GM12878 (cell line): ENCODE measurements at regions not wholly inside any gene's neighbourhood (a gene's known extent, or its start where the extent isn't known, plus 50 kb on each side); places are given as distances from the start of the nearest gene placed in this dataset.

Experiments used
- ATAC-seq: fragments of 200-7000 bp; cut with Tn5 transposase; 3 replicates; pipeline ENCODE4 v1.9.1; 2020; ENCODE audit warnings: mild to moderate bottlenecking, moderate library complexity
- BruUV-seq: library from RNA; stranded (reverse); fragments of 400-500 nt; replicated peaks from 2 replicates; lab custom pipeline; 2021; lab: Mats Ljungman, UMichigan
- CTCF ChIA-PET: fragments of 300-600 bp; sonication (Branson Sonifier 250); formaldehyde crosslinking; extraction: SDS; loops from one replicate; lab custom pipeline; 2021; ENCODE audit warnings: inconsistent platforms; lab: Yijun Ruan, JAX
- POLR2A ChIA-PET: fragments of 350-600 bp; formaldehyde crosslinking; extraction: SDS; loops from one replicate; lab custom pipeline; 2021; ENCODE audit warnings: inconsistent platforms; lab: Charles Lee
- RAD21 ChIA-PET: fragments of 300-600 bp; sonication (Branson Sonifier 250); formaldehyde crosslinking; loops from one replicate; lab custom pipeline; 2023; ENCODE audit warnings: antibody characterized with exemption; ENCODE audit not compliant: unreplicated experiment; lab: Charles Lee
- SMC1A ChIA-PET: fragments of 300-600 bp; sonication (Branson Sonifier 250); formaldehyde crosslinking; loops from one replicate; lab custom pipeline; 2023; ENCODE audit not compliant: unreplicated experiment, uncharacterized antibody; lab: Charles Lee
- DNase-seq: peaks from one replicate; pipeline ENCODE4 v3.0.0-alpha.2; 2011; ENCODE audit warnings: low read depth, low spot score
- FAIRE-seq: peaks from 3 replicates; lab custom pipeline; 2011; peaks lifted over from hg19 to GRCh38; lab: Jason Lieb, UNC
- H2AFZ ChIP-seq: 2 replicates; pipeline ENCODE4 v1.6.0; 2011; ENCODE audit warnings: low read depth, low read length, control low read depth; ENCODE audit not compliant: control insufficient read depth
- H3K27ac ChIP-seq: 2 replicates; pipeline ENCODE4 v1.5.1; 2011; ENCODE audit warnings: control low read depth; ENCODE audit not compliant: control insufficient read depth, insufficient read depth
- H3K27me3 ChIP-seq, 2 experiments: replicated peaks in 1 of 2; 2 replicates each; pipeline versions ENCODE4 v1.6.0 to v1.6.1; 2011; ENCODE audit warnings: low read length in 1 of 2; ENCODE audit not compliant: control insufficient read depth in 2 of 2, insufficient read depth in 2 of 2
- H3K36me3 ChIP-seq, 2 experiments: 2 replicates each; pipeline ENCODE4 v1.5.1; 2011; ENCODE audit warnings: low read length in 1 of 2; ENCODE audit not compliant: control insufficient read depth in 2 of 2, insufficient read depth in 2 of 2
- H3K4me1 ChIP-seq: 2 replicates; pipeline ENCODE4 v1.6.1; 2011; ENCODE audit warnings: mild to moderate bottlenecking, low read length, moderate library complexity, mixed read lengths; ENCODE audit not compliant: control insufficient read depth, insufficient read depth
- H3K4me2 ChIP-seq: 2 replicates; pipeline ENCODE4 v1.6.0; 2011; ENCODE audit warnings: control low read depth; ENCODE audit not compliant: control insufficient read depth, insufficient read depth
- H3K4me3 ChIP-seq: fragments of 200-600 bp; sonication (generic); 2 replicates; pipeline ENCODE4 v1.5.1; 2016
- H3K79me2 ChIP-seq: 2 replicates; pipeline ENCODE4 v1.6.0; 2011; ENCODE audit warnings: low read length; ENCODE audit not compliant: control insufficient read depth, insufficient read depth
- H3K9ac ChIP-seq: 2 replicates; pipeline ENCODE4 v1.8.0; 2011; ENCODE audit warnings: low read length, control low read depth, mixed read lengths; ENCODE audit not compliant: control insufficient read depth, insufficient read depth
- H3K9me3 ChIP-seq: replicated peaks from 3 replicates; pipeline ENCODE4 v1.5.1; 2011; ENCODE audit warnings: mild to moderate bottlenecking, low read length; ENCODE audit not compliant: control insufficient read depth, insufficient read depth
- H4K20me1 ChIP-seq: 2 replicates; pipeline ENCODE4 v1.6.0; 2011; ENCODE audit not compliant: control insufficient read depth, insufficient read depth
- ASH2L ChIP-seq: fragments of 300-600, 200-600 bp; sonication (generic); IDR thresholded peaks from 2 replicates; pipeline ENCODE4 v1.6.1; 2017; ENCODE audit warnings: low read depth, mild to moderate bottlenecking, borderline replicate concordance
- CHD1 ChIP-seq: IDR thresholded peaks from 2 replicates; pipeline ENCODE4 v1.6.1; 2012; ENCODE audit warnings: low read depth, low read length, improper control_type of control experiment
- CREM ChIP-seq: IDR thresholded peaks from 2 replicates; pipeline ENCODE4 v1.6.1; 2014; ENCODE audit warnings: antibody characterized with exemption, low read depth
- ELK1 ChIP-seq: IDR thresholded peaks from 2 replicates; pipeline ENCODE4 v1.6.1; 2012; ENCODE audit warnings: low read depth, low read length, improper control_type of control experiment
- JUNB ChIP-seq: IDR thresholded peaks from 2 replicates; pipeline ENCODE4 v1.6.1; 2016; ENCODE audit warnings: antibody characterized with exemption, mild to moderate bottlenecking
- MEF2A ChIP-seq: IDR thresholded peaks from 2 replicates; pipeline ENCODE4 v1.6.1; 2011; ENCODE audit warnings: low read depth, mild to moderate bottlenecking, low read length, moderate library complexity; ENCODE audit not compliant: insufficient read depth
- MLLT1 ChIP-seq: fragments of 450-650 bp; IDR thresholded peaks from 2 replicates; pipeline ENCODE4 v1.6.1; 2016; ENCODE audit warnings: mild to moderate bottlenecking
- NFIC ChIP-seq: IDR thresholded peaks from 2 replicates; pipeline ENCODE4 v1.6.1; 2012; ENCODE audit warnings: low read depth, mild to moderate bottlenecking, inconsistent platforms, low read length, moderate library complexity
- RUNX3 ChIP-seq: IDR thresholded peaks from 2 replicates; pipeline ENCODE4 v1.6.1; 2012; ENCODE audit warnings: low read length, inconsistent platforms
- STAT3 ChIP-seq: IDR thresholded peaks from 2 replicates; pipeline ENCODE4 v1.6.1; 2011; ENCODE audit warnings: low read depth, low read length, improper control_type of control experiment
- TARDBP ChIP-seq: IDR thresholded peaks from 2 replicates; pipeline ENCODE4 v1.6.1; 2016; ENCODE audit warnings: borderline replicate concordance
- USF1 ChIP-seq: IDR thresholded peaks from 2 replicates; pipeline ENCODE4 v1.6.1; 2011; ENCODE audit warnings: borderline replicate concordance, low read depth, mild to moderate bottlenecking, moderate library complexity, mixed read lengths, low read length; ENCODE audit not compliant: insufficient read depth; ENCODE audit errors: extremely low read length
- YY1 ChIP-seq: IDR thresholded peaks from 2 replicates; pipeline ENCODE4 v1.6.1; 2011; ENCODE audit warnings: low read depth, mild to moderate bottlenecking, low read length
- ZBTB11 ChIP-seq: fragments of 450-650 bp; formaldehyde crosslinking; IDR thresholded peaks from 2 replicates; pipeline ENCODE4 v1.5.0; 2022; ENCODE audit warnings: mild to moderate bottlenecking, missing genetic modification characterization
- ZBTB4 ChIP-seq: fragments of 450-650 bp; formaldehyde crosslinking; IDR thresholded peaks from 2 replicates; pipeline ENCODE4 v1.4.0; 2022; ENCODE audit warnings: mild to moderate bottlenecking, moderate library complexity
- WGBS: methylation state at CpG from one replicate; pipeline ENCODE4 v1.1.6; 2016; ENCODE audit warnings: low lambda C conversion rate; ENCODE audit not compliant: insufficient replicate concordance, insufficient coverage; ENCODE audit errors: missing lambda C conversion rate; 5-methylcytosine and 5-hydroxymethylcytosine counted together
- in situ Hi-C: fragments of 300-500 bp; cut with MboI; formaldehyde crosslinking; loops from 9 replicates; pipeline ENCODE4 v1.14.3; 2018; ENCODE audit warnings: mixed read lengths
- intact Hi-C: fragments of 100-400 bp; cut with micrococcal nuclease; formaldehyde crosslinking; loops from one replicate; pipeline ENCODE4 v1.14.2; 2022; ENCODE audit not compliant: unreplicated experiment

GRCh38 chr3:177425042-177425441 is 227.8 kb upstream of the TBL1XR1 start:
- ChIA-PET POLR2A (no interaction called here), SMC1A (no interaction called here)
- TF ChIP-seq MLLT1 (no peak), YY1 (no peak), STAT3 (no peak), ASH2L (no peak), RUNX3 (no peak), ZBTB4 (no peak), CREM (no peak), ZBTB11 (CRISPR knock-in tag) (no peak), JUNB (no peak), USF1 (no peak), MEF2A (no peak), CHD1 (no peak), ELK1 (no peak), NFIC (no peak), TARDBP (no peak)
- TF ChIP-seq, all 136 proteins: peak for 0
- Histone ChIP-seq H3K79me2 (no peaks in the 10 kb centered on the region), H4K20me1 (no peaks in the 10 kb centered on the region), H2AFZ (no peak overlapping the region), H3K9me3 (peaks cover 4% of the 10 kb centered on the region), H3K36me3 (no peaks in the 10 kb centered on the region), H3K27me3 (no peaks in the 10 kb centered on the region), H3K4me1 (peaks cover 11% of the 10 kb centered on the region), H3K4me3 (no peak overlapping the region), H3K4me2 (no peak overlapping the region), H3K9ac (no peak overlapping the region), H3K27ac (no peak overlapping the region)
- 54% methylated on average over 3 of the region's 3 CpGs for WGBS
- intact Hi-C loops: no loop called here
- RAD21 ChIA-PET: no interaction called here
- no peak for ATAC-seq
- no TSS peak for BruUV-seq
- no peak for DNase-seq
- CTCF ChIA-PET: no interaction called here
- no peak for FAIRE-seq
- in situ Hi-C loops: no loop called here
